LHCN-M2 (cell line): ENCODE measurements at regions not wholly inside any gene's neighbourhood (a gene's known extent, or its start where the extent isn't known, plus 50 kb on each side); places are given as distances from the start of the nearest gene placed in this dataset.
"Not testable (repeated sequence)": the region's sequence is repeated elsewhere in the genome, so short reads cannot be mapped to it uniquely, and the experiment has no call there.

Source experiments
- DNase-seq: peaks from one replicate; pipeline ENCODE4 v3.0.0-alpha.2; 2012; ENCODE audit warnings: low read depth

GRCh38 chrY:12359867-12360266 is 341.2 kb upstream of the USP9Y start:
- DNase-seq = peak; percentile 0

GRCh38 chrY:12360496-12360895 is 340.5 kb upstream of the USP9Y start:
- DNase-seq = no peak

- DNase-seq = no peak
These were observed 335.6 kb upstream of the USP9Y start for GRCh38 chrY:12365311-12365910.

- DNase-seq = not testable (repeated sequence)
These were observed 326.4 kb upstream of the USP9Y start for GRCh38 chrY:12374588-12374987.

DNA sequence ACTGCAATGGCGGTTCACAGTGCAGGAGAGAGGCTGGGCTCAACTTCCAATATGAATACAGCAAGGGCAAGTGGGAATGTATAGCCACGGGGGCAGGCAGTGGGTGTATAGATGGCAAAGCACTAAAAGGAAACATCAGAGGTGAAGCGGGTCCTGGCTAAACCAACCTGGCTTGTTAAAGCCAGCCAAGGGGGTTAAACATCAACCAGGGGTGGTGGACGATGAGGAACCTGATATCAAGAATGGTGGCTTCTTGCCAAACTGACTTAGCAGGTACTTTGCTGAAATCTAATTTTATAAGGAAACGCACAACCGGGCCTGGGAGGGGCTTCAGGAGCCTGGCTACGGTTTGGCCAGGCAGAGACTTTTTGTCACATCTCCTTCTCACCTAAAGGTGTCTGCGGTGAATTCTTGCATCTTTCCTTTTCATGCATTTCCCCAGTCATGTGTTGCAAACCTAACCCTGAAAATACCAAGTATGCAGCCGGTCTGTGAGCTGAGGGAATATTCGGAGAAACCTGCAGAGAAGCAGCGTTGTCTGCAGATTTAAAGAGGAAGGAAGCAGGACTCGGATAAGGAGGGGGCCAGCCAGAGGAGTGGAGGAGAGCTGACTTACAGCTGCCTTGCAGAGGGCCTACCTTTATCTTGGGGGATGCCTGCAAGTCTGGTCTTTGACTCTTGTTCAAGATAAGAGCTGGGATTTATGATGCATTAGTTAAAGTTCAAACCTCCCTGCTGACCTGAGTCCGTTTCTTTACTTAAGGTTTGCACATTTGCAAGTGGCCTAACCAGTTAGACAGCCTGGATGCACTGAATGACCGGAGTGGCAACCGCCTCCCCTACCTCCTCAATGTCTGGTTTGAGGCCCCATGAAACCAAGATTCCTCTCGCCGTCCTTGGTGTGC is 309.1 kb upstream of the USP9Y start:
- not testable (repeated sequence) for DNase-seq

GRCh38 chrY:12393190-12393589 is 307.8 kb upstream of the USP9Y start:
- DNase-seq = no peak

DNA sequence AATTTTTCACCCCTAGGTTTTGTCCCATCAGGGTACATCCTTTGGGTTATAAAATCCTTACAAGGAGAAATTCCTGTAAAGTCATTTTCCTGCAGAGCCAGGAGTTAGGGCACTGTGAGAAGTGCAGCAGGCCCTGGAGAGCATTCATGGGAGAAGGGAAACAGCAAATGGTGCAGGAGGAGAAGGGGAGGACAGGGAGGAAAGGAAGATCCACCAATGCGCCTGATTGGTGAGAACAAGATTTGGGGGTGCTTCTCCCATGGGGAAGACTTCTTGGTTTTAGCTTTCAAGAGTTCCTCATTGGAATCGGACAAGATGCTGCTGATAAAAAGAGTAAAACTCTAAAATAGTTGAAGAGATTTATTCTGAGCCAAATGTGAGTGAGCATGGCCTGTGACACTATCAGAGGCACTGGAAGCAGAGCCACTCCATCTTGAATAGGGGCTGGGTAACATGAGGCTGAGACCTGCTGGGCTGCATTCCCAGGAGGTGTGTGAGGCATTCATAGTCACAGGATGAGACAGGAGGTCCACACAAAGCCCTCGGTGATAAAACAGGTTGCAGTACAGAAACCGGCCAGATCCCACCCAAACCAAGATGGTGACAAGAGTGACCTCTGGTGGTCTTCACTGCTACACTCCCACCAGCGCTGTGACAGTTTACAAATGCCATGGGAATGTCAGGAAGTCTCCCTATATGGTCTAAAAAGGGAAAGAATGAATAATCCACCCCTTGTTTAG is 305.5 kb upstream of the USP9Y start:
- not testable (repeated sequence) for DNase-seq

GRCh38 chrY:12403916-12404315 is 297.1 kb upstream of the USP9Y start:
- DNase-seq = no peak

DNA sequence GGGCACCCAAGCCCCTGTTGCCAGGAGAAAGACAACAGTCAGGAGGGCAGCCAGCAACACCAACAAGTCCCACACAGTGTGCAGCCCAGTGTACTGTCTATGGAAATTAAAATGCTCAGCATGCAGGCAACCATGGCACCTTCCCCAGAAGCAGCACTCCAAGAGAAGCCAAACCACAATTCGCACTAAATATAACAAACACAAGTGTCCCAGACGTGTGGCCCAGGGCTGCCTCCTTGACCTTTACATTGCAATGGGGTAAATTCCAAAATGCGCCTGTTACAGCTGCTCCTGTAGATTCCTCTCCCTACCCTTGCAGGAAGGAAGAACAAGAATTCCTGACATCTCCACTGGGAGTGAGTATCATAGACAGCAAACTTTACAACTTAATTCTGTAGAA is 292.8 kb upstream of the USP9Y start:
- no peak for DNase-seq

- no peak for DNase-seq
These were observed 290.3 kb upstream of the USP9Y start for GRCh38 chrY:12410696-12411095.

- no peak for DNase-seq
These were observed 279.8 kb upstream of the USP9Y start for GRCh38 chrY:12421072-12421787.

DNA sequence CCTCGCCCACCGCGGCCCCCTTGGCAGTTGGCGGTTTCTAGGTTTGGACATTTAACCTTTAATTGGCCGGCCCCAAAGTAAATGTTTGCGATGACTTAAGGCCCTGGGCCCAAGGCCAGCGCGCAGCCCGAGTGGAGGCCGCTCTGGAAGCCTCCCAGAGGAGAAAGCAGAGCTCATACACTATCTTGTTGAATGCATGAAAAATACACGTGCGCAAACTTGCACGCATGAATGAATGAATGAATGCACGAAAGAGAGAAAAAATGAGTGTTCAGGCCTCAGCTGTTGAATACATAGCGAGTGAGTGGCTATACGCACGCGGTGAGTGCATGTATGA is 279.3 kb upstream of the USP9Y start:
- no peak for DNase-seq

DNA sequence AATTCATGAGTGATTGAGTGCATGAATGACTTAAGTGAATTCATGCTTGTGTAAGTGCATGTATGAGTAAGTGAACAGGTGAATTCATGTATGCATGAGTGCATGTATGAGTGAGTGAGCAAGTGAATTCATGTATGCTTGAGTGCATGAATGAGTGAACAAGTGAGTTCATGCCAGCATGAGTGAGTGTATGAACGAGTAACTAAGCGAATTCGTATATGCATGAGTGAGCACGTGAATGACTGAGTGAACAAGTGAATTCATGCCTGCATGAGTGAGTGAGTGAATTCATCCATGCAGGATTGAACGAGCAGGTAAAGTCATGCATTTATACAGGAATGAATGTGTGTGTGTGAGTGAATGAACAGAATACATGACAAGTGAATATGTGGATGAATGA is 278.5 kb upstream of the USP9Y start:
- no peak for DNase-seq

- DNase-seq = no peak
These were observed 277.4 kb upstream of the USP9Y start for GRCh38 chrY:12423416-12424252.

GRCh38 chrY:12425506-12425905 is 275.5 kb upstream of the USP9Y start:
- no peak for DNase-seq

DNA sequence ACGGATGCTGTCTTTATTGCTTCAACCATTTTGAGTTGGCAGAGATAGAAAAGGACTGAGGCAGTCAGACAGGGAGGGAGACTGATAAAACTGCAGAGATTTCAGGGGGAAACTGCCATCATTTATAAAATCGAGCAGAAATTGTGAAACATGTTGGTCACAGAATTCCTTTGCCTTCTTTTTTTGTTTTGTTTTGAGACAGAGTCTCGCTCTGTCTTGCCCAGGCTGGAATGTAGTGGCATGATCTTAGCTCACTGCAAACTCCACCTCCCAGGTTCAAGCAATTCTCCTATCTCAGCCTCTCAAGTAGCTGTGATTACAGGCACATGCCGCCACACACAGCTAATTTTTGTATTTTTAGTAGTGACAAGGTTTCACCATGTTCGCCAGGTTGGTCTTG is 273.7 kb upstream of the USP9Y start:
- DNase-seq = no peak

GRCh38 chrY:12431546-12431945 is 269.5 kb upstream of the USP9Y start:
- DNase-seq = peak; percentile 17

GRCh38 chrY:12438823-12439222 is 262.2 kb upstream of the USP9Y start:
- not testable (repeated sequence) for DNase-seq

DNA sequence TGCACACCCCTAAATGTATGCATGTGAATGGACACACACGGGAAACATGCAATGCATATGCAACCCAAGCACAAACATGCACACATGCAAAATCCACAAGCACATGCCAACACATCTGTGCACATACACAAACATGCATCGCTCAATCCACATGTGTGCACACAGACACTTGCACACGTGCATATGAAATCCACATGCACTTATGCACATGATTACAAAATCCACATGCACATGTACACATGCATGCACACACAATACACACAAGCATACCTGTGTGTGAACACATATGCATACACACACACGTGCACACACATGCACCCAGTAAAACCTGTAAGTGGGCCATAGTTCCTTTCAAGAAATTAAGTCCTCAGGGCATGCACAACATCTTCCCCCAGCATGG is 256.8 kb upstream of the USP9Y start:
- DNase-seq = no peak

- peak; percentile 78 for DNase-seq
These were observed 254.4 kb upstream of the USP9Y start for GRCh38 chrY:12446486-12447265.
